Pancreas (tissue), 10 donors: ENCODE measurements at regions not wholly inside any gene's neighbourhood (a gene's known extent, or its start where the extent isn't known, plus 50 kb on each side); places are given as distances from the start of the nearest gene placed in this dataset.

Experiments used
- ATAC-seq, 4 donors: fragments of 200-7000 bp; cut with Tn5 transposase; one replicate each; pipeline versions ENCODE4 v1.8.0 to v1.9.1; 2020; ENCODE audit warnings: mild to moderate bottlenecking in 4 of 4, moderate library complexity in 4 of 4
- DNase-seq, 6 donors: peaks; one replicate each; pipeline ENCODE4 v3.0.0-alpha.2; 2020
- FAIRE-seq: peaks from 2 replicates; lab custom pipeline; 2012; peaks lifted over from hg19 to GRCh38; lab: Jason Lieb, UNC
- H3K27ac ChIP-seq, 4 donors: fragments of 200-600 bp; sonication (generic); 1 replicate in 3 of 4; 2 replicates in 1 of 4; pipeline versions ENCODE4 v1.5.0 to v1.8.0; 2020
- H3K27me3 ChIP-seq, 4 donors: fragments of 200-600 bp; one replicate each; pipeline ENCODE4 v1.8.0; 2021
- H3K36me3 ChIP-seq, 3 donors: fragments of 200-600 bp; sonication (generic) in 1 of 3; one replicate each; pipeline versions ENCODE4 v1.5.0 to v1.8.0; 2020 to 2021
- H3K4me1 ChIP-seq, 3 donors: fragments of 200-600 bp; one replicate each; pipeline ENCODE4 v1.8.0; 2021
- H3K4me3 ChIP-seq, 4 donors: fragments of 200-600 bp; sonication (generic) in 2 of 4; one replicate each; pipeline versions ENCODE4 v1.5.0 to v1.8.0; 2020 to 2021
- H3K9me3 ChIP-seq, 4 donors: fragments of 200-600 bp; one replicate each; pipeline ENCODE4 v1.8.0; 2021
- CTCF ChIP-seq, 4 donors: fragments of 200-600 bp; sonication (generic) in 3 of 4; IDR thresholded peaks; one replicate each; pipeline versions ENCODE4 v1.5.0 to v1.8.0; 2021; ENCODE audit warnings: antibody characterized with exemption in 4 of 4
- WGBS, 2 donors: extraction: QIAGEN DNeasy Blood & Tissue Kit; methylation state at CpG; one replicate each; pipeline ENCODE4 v1.1.7; 2013; 5-methylcytosine and 5-hydroxymethylcytosine counted together
- intact Hi-C, 3 donors: fragments of 100-400 bp; cut with DNase I; formaldehyde crosslinking; loops; one replicate each; pipeline versions ENCODE4 v1.11.1 to v1.14.2; 2022
- donor health status: healthy with polysubstance abuse.
- donor health status: DM: no; HTN: no; CAD: no; lungs with moderate emphysema.
- donor health status: DM: no; HTN: no; CAD: no.
- donor health status: control.
- donor health status: control.
- donor health status: Bipolar disorder and iron deficiency.
- donor health status: DM: yes; HTN: yes; CAD: no.
- donor health status: DM: no; HTN: no; CAD: no.
- donor health status: DM: no; HTN: no; CAD: no.
- donor health status: DM: yes; HTN: yes; CAD: no.

GRCh38 chr11:80778941-80779340, 1338.1 kb upstream of the TENM4 start:
- H3K27me3 ChIP-seq = no peaks in the 10 kb centered on the region
- no peak for FAIRE-seq

GRCh38 chr11:80778432-80778831, 1337.6 kb upstream of the TENM4 start:
- no peaks in the 10 kb centered on the region for H3K4me1 ChIP-seq
- H3K27me3 ChIP-seq = no peaks in the 10 kb centered on the region
- no peak overlapping the region for H3K4me3 ChIP-seq
- H3K36me3 ChIP-seq = no peaks in the 10 kb centered on the region
- no peak for DNase-seq
- WGBS, 2 donors = 61 to 66% methylated on average over 3 of the region's 3 CpGs
- intact Hi-C loops = no loop called here
- no peaks in the 10 kb centered on the region for H3K9me3 ChIP-seq
- ATAC-seq = no peak
- no peak for TF ChIP-seq CTCF (IDR thresholded peaks at IDR 0.05)
- H3K27ac ChIP-seq = no peak overlapping the region
- FAIRE-seq = no peak

More at GRCh38 chr11:80778941-80779340, 1338.1 kb upstream of the TENM4 start:
- TF ChIP-seq CTCF (IDR thresholded peaks at IDR 0.05) = no peak
- ATAC-seq (no peak), DNase-seq (no peak)
- H3K27ac ChIP-seq = no peak overlapping the region
- H3K4me1 ChIP-seq = no peaks in the 10 kb centered on the region
- intact Hi-C loops = no loop called here
- H3K9me3 ChIP-seq = no peaks in the 10 kb centered on the region
- no peak overlapping the region for H3K4me3 ChIP-seq
- H3K36me3 ChIP-seq = no peaks in the 10 kb centered on the region
- WGBS, 2 donors = 45 to 56% methylated on average over 3 of the region's 3 CpGs

- TF ChIP-seq CTCF (IDR thresholded peaks at IDR 0.05) = no peak
- Histone ChIP-seq H3K4me3 (no peak overlapping the region), H3K36me3 (no peaks in the 10 kb centered on the region), H3K27ac (no peak overlapping the region), H3K27me3 (no peaks in the 10 kb centered on the region), H3K9me3 (no peaks in the 10 kb centered on the region), H3K4me1 (no peaks in the 10 kb centered on the region)
- intact Hi-C loops = no loop called here
- DNase-seq (peak in 1 of 6 donors; percentile 20), FAIRE-seq (no peak), ATAC-seq (no peak)
- 61 to 74% methylated on average over 3 of the region's 3 CpGs for WGBS, 2 donors
Observed at GRCh38 chr11:80773919-80774318, 1333.1 kb upstream of the TENM4 start.

- intact Hi-C loops = no loop called here
- ATAC-seq (no peak), FAIRE-seq (no peak), DNase-seq (no peak)
- WGBS, 2 donors = 39 to 48% methylated on average over 2 of the region's 2 CpGs
- no peaks in the 10 kb centered on the region for H3K27me3 ChIP-seq
- no peak for TF ChIP-seq CTCF (IDR thresholded peaks at IDR 0.05)
- no peaks in the 10 kb centered on the region for H3K9me3 ChIP-seq
- no peak overlapping the region for H3K27ac ChIP-seq
- no peaks in the 10 kb centered on the region for H3K4me1 ChIP-seq
- no peaks in the 10 kb centered on the region for H3K36me3 ChIP-seq
- H3K4me3 ChIP-seq = no peak overlapping the region
Observed at GRCh38 chr11:80771017-80771416, 1330.2 kb upstream of the TENM4 start.

GRCh38 chr11:80758787-80759186, 1318.0 kb upstream of the TENM4 start:
- intact Hi-C loops = no loop called here
- no peak for DNase-seq
- Histone ChIP-seq H3K9me3 (no peaks in the 10 kb centered on the region), H3K36me3 (no peaks in the 10 kb centered on the region), H3K4me3 (no peak overlapping the region), H3K4me1 (no peaks in the 10 kb centered on the region), H3K27me3 (no peaks in the 10 kb centered on the region), H3K27ac (no peak overlapping the region)
- ATAC-seq = no peak
- FAIRE-seq = no peak
- 43 to 63% methylated on average over 1 of the region's 1 CpG for WGBS, 2 donors
- TF ChIP-seq CTCF (IDR thresholded peaks at IDR 0.05) = no peak
